OCI-LY7 (cell line): ENCODE measurements at regions not wholly inside any gene's neighbourhood (a gene's known extent, or its start where the extent isn't known, plus 50 kb on each side); places are given as distances from the start of the nearest gene placed in this dataset.

Experiments
- BruUV-seq: library from RNA; stranded (reverse); fragments of 400-500 nt; replicated peaks from 2 replicates; lab custom pipeline; 2021; lab: Mats Ljungman, UMichigan
- CTCF ChIA-PET: fragments of 300-600 bp; sonication (Branson Sonifier 250); formaldehyde crosslinking; loops from one replicate; lab custom pipeline; 2022; ENCODE audit warnings: antibody characterized with exemption; ENCODE audit not compliant: unreplicated experiment; lab: Charles Lee
- POLR2A ChIA-PET: fragments of 300-600 bp; sonication (Branson Sonifier 250); formaldehyde crosslinking; loops from one replicate; lab custom pipeline; 2022; ENCODE audit warnings: antibody characterized with exemption; lab: Charles Lee
- DNase-seq: peaks from one replicate; pipeline ENCODE4 v3.0.0-alpha.2; 2015; ENCODE audit warnings: low spot score
- H2AFZ ChIP-seq: fragments of 200-600 bp; sonication (generic), shearing (Covaris generic); 2 replicates; pipeline ENCODE4 v1.6.1; 2014; ENCODE audit warnings: mild to moderate bottlenecking, antibody characterized with exemption, low read length, moderate library complexity
- H3K27ac ChIP-seq: fragments of 200-600 bp; sonication (generic); 2 replicates; pipeline ENCODE4 v1.5.1; 2014; ENCODE audit warnings: mixed run types, low read depth, mild to moderate bottlenecking, moderate library complexity, low read length, inconsistent platforms; ENCODE audit not compliant: poor library complexity, severe bottlenecking
- H3K36me3 ChIP-seq: fragments of 200-600 bp; sonication (generic); 2 replicates; pipeline ENCODE4 v1.6.1; 2014; ENCODE audit warnings: mild to moderate bottlenecking, antibody characterized with exemption, low read length, moderate library complexity, mixed read lengths; ENCODE audit not compliant: insufficient read depth
- H3K4me1 ChIP-seq: fragments of 200-600 bp; sonication (generic); 2 replicates; pipeline ENCODE4 v1.5.1; 2014; ENCODE audit warnings: mild to moderate bottlenecking, low read length; ENCODE audit not compliant: insufficient read depth, poor library complexity, severe bottlenecking
- H3K4me2 ChIP-seq: fragments of 200-600 bp; sonication (generic); 2 replicates; pipeline ENCODE4 v1.6.1; 2014; ENCODE audit warnings: mild to moderate bottlenecking, low read length
- H3K4me3 ChIP-seq: fragments of 200-600 bp; sonication (generic); 2 replicates; pipeline ENCODE4 v1.5.1; 2014; ENCODE audit warnings: mild to moderate bottlenecking, low read depth, low read length; ENCODE audit not compliant: poor library complexity, severe bottlenecking
- H3K79me2 ChIP-seq: fragments of 200-600 bp; sonication (generic); 2 replicates; pipeline ENCODE4 v1.6.1; 2016; ENCODE audit warnings: low read depth, mild to moderate bottlenecking, low read length, moderate library complexity, mixed read lengths; ENCODE audit not compliant: insufficient read depth
- H3K9me2 ChIP-seq: fragments of 200-600 bp; sonication (generic); 2 replicates; pipeline ENCODE4 v1.6.1; 2016; ENCODE audit warnings: mild to moderate bottlenecking, low read length, mixed read lengths; ENCODE audit not compliant: insufficient read depth
- H3K9me3 ChIP-seq: fragments of 200-600 bp; sonication (generic); 2 replicates; pipeline ENCODE4 v1.6.1; 2014; ENCODE audit warnings: mild to moderate bottlenecking, mixed run types, low read length, mixed read lengths
- H4K20me1 ChIP-seq: fragments of 200-600 bp; sonication (generic); 2 replicates; pipeline ENCODE4 v1.6.1; 2014; ENCODE audit warnings: mild to moderate bottlenecking, antibody characterized with exemption, low read length, moderate library complexity, mixed read lengths; ENCODE audit not compliant: insufficient read depth
- EZH2phosphoT487 ChIP-seq: fragments of 200-600 bp; sonication (generic); IDR thresholded peaks from 2 replicates; pipeline ENCODE4 v1.6.1; 2018; ENCODE audit warnings: low read depth, borderline replicate concordance, mild to moderate bottlenecking, mixed run types, antibody characterized with exemption, low read length, moderate library complexity, mixed read lengths
- intact Hi-C: fragments of 100-400 bp; cut with micrococcal nuclease; formaldehyde crosslinking; loops from one replicate; pipeline ENCODE4 v1.10.0; 2022; ENCODE audit not compliant: unreplicated experiment
- TF ChIP-seq, protein P1 (sequence below): fragments of 200-600 bp; sonication (generic); conservative IDR thresholded peaks from 2 replicates; pipeline ENCODE4 v1.5.1; 2014; ENCODE audit warnings: mild to moderate bottlenecking, antibody characterized with exemption, low read length, moderate library complexity, mixed read lengths

DNA sequence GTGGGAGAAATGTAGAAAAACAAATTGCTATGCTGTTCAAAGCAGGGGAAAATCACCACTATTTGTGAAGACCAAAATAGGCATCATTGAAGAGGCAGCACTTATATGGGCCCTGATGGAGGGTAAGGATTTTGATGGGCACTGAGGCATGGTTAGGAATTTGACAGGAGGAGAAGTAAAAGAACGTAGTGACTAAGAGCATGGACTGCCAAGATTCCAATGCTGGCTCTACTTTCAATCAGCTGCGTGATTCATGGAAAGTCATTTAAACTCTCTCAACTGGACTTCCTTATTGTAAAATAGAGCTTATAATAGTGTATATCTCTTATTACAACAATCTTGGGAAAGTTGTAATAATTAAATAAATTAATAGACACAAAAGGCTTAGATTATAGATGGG, 267.7 kb upstream of the G2E3 start:
- TF ChIP-seq, protein P1, sequence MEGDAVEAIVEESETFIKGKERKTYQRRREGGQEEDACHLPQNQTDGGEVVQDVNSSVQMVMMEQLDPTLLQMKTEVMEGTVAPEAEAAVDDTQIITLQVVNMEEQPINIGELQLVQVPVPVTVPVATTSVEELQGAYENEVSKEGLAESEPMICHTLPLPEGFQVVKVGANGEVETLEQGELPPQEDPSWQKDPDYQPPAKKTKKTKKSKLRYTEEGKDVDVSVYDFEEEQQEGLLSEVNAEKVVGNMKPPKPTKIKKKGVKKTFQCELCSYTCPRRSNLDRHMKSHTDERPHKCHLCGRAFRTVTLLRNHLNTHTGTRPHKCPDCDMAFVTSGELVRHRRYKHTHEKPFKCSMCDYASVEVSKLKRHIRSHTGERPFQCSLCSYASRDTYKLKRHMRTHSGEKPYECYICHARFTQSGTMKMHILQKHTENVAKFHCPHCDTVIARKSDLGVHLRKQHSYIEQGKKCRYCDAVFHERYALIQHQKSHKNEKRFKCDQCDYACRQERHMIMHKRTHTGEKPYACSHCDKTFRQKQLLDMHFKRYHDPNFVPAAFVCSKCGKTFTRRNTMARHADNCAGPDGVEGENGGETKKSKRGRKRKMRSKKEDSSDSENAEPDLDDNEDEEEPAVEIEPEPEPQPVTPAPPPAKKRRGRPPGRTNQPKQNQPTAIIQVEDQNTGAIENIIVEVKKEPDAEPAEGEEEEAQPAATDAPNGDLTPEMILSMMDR: no peak
- no peak for TF ChIP-seq EZH2phosphoT487
- Histone ChIP-seq H3K36me3 (no peaks in the 10 kb centered on the region), H3K9me2 (no peaks in the 10 kb centered on the region), H3K4me2 (no peak overlapping the region), H4K20me1 (no peaks in the 10 kb centered on the region), H3K79me2 (no peaks in the 10 kb centered on the region), H3K4me1 (no peaks in the 10 kb centered on the region), H2AFZ (no peak overlapping the region), H3K4me3 (no peak overlapping the region), H3K9me3 (no peaks in the 10 kb centered on the region), H3K27ac (no peak overlapping the region)
- DNase-seq: no peak
- intact Hi-C loops: no loop called here
- POLR2A ChIA-PET: no interaction called here
- BruUV-seq: no TSS peak
- CTCF ChIA-PET: no interaction called here

DNA sequence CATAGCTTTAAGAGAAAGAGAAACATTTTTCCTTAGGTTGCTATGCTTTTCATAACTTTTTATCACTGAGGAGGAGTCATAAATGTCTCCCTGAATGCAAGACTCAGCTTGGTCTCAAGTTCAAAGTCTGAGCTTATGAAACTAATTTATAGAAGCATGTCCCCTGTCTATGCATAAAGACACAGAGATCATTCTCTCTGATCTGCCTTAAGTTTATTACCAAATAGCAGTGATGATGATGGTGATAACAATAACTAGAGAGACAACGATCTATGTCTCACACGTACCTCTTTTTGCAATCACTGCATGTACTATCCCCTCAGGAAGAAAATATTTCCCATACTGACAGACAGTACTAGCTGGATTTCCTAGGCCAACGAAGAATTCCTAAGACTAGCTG, 266.4 kb upstream of the G2E3 start:
- ChIA-PET POLR2A (no interaction called here), CTCF (no interaction called here)
- H3K4me2 ChIP-seq: no peak overlapping the region

DNA sequence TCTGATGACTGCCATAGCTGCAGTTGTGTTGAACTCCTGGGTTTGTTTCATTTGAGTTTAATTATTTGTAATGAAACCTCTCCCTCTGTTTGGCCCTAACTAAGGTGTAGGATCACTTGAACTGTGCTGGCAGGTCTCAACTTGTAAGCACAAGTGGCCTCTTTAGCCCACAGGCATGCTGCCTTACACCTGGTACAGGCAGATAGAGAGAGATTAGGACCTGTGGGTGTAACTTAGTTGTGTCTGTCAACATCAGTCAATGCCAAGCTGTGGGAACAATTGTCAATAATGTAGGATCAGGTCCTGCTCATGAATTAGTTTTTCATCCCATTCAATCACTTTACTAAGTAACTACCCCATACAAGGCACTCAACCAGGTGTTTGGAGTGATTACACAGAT, 263.0 kb upstream of the G2E3 start:
- H4K20me1 ChIP-seq: no peaks in the 10 kb centered on the region
- H3K4me1 ChIP-seq: no peaks in the 10 kb centered on the region
- H3K27ac ChIP-seq: no peak overlapping the region
- no peak for DNase-seq
- no peaks in the 10 kb centered on the region for H3K9me2 ChIP-seq
- TF ChIP-seq, protein P1: no peak
- no peak for TF ChIP-seq EZH2phosphoT487
- no peaks in the 10 kb centered on the region for H3K36me3 ChIP-seq
- H3K9me3 ChIP-seq: no peaks in the 10 kb centered on the region
- no TSS peak for BruUV-seq
- no peak overlapping the region for H2AFZ ChIP-seq
- intact Hi-C loops: no loop called here
- POLR2A ChIA-PET: no interaction called here
- H3K79me2 ChIP-seq: no peaks in the 10 kb centered on the region
- no peak overlapping the region for H3K4me3 ChIP-seq
- no peak overlapping the region for H3K4me2 ChIP-seq
- CTCF ChIA-PET: no interaction called here

More for the DNA sequence above, 266.4 kb upstream of the G2E3 start:
- Histone ChIP-seq H3K36me3 (no peaks in the 10 kb centered on the region), H3K4me3 (no peak overlapping the region), H3K79me2 (no peaks in the 10 kb centered on the region), H3K9me3 (no peaks in the 10 kb centered on the region), H3K27ac (no peak overlapping the region), H4K20me1 (no peaks in the 10 kb centered on the region), H3K9me2 (no peaks in the 10 kb centered on the region), H2AFZ (no peak overlapping the region), H3K4me1 (no peaks in the 10 kb centered on the region)
- no TSS peak for BruUV-seq
- DNase-seq: no peak
- TF ChIP-seq, protein P1: no peak
- TF ChIP-seq EZH2phosphoT487: no peak
- intact Hi-C loops: no loop called here
